ENCODE measurements at regions not wholly inside any gene's neighbourhood (a gene's known extent, or its start where the extent isn't known, plus 50 kb on each side); places are given as distances from the start of the nearest gene placed in this dataset.

DNA sequence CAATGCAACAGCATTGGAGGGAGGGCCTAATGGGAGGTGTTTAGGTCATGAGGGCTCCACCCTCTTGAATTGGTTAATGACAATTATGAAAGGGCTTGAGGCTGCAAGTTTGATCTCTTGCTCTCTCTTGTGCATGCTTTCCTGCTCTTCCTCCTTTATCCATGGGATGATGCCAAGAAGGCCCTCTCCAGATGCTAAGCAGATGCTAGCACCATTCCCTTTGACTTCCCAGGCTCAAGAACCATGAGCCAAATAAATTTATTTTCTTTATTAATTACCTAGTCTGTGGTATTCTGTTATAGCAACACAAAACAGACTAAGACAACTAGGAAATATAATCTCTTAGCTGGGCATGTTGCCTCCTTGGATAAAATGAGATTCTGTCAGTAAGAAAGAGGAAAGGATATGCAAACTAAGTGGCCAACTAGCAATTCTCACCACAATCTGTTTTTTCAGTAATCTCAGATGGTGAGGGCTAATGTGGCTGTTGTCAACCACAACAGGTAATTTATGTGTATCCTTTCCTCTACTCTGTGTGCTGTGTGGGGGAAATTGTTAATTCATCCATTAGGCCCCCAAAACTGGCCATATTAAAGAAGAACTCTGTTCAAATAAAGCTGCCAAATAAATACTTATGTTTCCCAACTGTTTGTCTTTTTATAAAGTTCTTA is 269.1 kb upstream of the CD180 start:
- DNase-seq (ENCODE audit: low spot score) = no peak

DNA sequence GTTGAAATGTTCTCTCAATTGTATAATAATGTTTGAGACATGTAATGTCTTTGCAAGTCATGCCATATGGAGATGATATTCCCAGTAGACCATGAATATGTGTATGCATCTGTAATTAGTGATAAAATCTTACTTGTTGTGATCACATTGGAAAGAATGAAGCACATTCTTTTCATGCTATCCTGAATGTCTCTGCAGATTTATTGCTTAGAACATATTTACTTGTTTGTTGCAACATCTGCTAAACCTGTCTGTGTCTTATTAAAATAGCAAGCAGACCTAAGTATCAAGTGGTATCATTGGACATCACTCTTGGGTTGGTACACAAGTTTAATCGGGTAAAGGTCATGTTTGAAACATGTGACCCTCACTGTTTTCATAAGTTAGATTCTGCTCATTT is 265.5 kb upstream of the CD180 start:
- no peak for DNase-seq (ENCODE audit: low spot score)

DNA sequence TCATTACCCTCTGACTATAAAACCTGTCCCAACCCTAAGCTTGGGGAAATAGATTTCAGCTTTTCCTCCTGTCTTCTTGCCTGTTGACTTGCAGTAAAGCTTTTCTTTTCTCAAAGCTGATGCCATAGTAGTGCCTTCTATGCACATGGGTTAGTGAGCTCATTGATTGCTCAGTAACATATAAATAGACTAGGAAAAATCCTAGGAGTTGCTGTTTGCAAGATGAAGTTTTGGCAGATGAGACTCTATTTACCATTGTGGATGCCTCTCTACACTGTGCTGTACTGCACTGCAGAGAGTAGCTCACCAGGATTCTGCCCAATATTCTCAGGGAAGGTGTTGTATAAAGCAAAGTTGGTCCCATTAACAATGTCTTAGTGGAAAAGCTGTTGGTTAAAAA is 262.7 kb upstream of the CD180 start:
- DNase-seq (ENCODE audit: low spot score) = no peak

DNA sequence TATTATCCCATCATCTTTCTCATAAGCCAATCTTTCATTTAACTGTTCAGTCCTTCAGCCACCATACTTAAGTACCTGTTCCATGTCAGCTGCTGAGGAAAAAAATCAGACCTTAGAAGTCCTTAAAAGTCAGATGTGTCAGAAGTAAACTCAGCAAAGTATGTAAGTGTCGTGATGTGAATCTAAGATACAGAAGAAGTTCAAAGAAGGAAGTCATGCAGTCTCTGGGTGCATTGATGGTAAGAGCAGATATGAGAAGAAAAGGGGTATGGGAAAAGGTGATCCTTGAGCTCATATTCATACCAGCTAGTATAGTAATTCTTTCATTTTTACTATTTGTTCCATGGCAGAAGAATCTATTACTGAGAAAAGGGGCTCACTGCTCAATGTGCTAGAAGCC is 259.4 kb upstream of the CD180 start:
- DNase-seq (ENCODE audit: low spot score) = no peak

DNA sequence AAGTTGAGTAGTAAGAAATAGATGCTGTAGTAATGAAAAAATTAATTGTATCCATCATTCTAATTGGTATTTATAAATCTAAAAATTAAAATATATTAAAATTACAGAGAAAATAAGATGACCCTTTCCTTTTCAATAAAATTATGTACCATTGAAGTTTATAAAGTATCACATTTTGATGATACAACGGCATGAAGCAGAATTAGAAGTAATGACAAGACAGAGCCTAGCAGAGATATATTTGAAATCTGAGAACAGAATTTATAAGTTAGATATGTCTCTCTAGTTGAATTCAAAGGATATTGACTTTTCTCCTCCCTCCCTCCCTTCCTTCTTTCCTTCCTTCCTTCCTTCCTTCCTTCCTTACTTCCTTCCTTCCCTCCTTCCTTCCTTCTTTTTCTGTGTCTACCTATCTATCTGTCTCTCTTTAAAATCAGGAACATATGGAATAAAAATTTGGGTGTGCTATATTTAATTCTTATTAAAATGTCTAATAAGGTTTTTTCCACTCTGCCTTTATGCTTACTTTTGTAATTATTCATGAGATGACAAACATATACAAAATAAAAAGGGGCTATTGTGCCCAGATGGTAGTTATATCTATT is 258.5 kb upstream of the CD180 start:
- no peak for DNase-seq (ENCODE audit: low spot score)

DNA sequence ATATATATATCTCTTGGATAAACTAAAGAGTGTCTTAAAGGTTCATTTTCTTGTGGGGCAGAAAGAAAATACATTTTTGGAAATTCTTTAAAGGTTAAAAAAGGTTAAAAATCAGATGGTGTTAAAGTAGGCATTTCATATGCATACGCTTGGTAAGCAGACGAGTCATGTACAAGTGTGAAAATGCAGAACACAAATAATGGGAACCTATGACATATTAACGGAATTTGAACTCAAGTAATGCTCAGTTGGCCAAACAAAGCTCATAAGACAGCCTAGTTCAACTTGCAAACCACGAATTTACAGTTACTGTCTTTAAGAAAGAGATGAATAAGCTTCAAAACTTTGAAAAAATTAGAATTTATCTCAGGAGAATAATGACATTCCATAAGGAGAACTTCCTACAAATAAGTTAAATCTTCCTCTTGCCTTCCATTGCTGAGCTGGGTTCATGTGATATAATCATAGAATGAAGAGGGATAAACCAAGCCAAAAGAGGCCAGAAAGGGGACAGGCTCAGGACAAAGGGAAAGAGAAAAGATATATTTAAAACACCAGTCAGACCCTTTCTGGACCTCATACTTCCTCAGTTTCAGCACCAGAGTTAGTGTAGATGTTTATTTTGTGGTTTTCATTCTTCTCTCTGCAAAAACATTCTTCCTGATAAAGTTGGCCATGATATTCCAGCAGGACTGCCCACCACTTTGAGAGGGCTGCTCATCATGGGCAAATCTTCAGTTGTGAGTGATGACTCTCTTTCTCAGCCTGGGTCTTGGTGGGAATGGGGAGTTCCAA is 256.7 kb upstream of the CD180 start:
- DNase-seq (ENCODE audit: low spot score) = no peak

DNA sequence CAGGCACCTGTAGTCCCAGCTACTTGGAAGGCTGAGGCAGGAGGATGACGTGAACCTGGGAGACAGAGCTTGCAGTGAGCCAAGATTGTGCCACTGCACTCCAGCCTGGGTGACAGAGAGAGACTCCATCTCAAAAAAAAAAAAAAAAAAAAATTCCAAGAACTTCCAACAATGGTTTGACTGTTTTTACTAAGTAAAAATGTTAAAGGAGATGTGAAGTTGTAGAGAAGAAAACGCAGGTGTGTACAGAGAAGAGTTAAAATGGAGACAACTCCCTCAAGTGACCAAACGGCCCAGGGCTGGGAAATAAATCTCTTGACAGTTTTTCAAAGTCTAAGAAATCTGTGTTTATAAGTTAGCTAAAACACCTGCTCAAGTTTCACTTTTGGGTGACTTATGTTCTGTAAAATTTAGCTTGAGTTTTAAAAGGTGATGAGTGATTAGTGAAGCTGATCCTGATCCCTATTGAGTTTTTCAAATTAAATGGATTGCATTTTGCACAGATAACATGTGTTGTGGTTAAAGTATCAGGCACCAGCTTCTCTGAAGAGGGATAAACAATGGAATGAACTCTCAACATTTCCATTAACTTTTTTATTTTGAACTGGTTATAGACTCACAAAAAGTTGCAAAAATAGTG is 255.2 kb upstream of the CD180 start:
- DNase-seq (ENCODE audit: low spot score) = no peak

DNA sequence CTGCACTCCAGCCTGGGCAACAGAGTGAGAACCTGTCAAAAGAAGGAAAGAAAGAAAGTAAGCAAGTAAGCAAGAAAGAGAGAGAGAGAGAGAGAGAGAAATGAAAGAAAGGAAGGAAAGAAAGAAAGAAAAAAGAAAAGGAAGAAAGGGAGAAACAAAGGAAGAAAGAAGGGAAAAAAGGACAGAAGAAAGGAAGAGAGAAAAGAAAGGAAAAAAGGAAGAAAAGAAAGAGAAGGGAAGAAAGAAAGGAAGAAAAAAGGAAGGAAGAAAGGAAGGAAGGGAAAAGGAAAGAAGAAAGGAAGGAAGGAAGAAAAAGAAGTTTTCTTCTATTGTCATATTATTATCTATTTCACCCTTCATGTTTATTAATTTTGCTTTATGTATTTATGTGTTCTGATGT is 251.1 kb upstream of the CD180 start:
- DNase-seq (ENCODE audit: low spot score) = no peak

DNA sequence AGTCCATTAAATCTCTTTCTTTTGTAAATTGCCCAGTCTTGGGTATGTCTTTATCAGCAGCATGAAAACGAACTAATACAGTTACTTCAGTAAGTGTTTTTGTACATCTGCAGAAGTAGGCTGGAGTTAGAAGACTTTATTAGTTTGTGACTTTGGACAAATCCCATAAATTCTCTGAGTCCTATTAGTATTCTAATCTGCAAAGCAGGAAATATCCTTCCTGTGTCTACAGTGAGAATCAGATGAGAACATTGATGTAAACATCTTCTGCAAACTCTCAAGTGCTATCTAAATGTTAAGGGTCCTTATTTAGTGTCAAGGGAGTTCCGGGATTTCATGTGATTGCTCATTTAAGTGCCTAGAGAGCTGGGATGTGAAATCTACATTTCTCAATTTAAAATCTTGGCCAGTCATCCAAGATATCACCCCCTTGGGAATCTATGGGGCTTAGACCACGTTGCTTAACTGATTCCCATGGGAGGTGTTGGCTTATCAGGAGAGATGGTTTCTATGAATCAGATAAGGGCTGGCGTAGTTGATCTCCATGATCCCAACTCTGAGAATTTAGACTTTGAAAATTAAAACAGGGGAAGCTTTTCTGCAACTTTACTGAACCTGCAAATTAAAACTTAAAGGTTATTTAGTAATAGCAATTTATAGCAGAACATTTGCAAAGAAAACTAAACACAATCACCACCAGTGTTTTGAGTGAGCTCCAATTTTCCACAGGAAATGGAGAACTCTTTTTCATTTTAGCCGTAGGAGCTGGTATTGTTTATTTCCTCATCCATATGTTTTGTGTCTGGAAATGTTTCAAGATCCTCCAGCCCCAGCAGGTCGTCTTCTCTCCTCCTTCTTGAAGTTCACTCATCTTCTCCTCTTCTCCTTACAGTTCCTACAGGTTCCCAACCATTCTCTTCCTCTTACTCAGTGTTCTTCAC is 241.6 kb upstream of the CD180 start:
- no peak for DNase-seq (ENCODE audit: low spot score)

DNA sequence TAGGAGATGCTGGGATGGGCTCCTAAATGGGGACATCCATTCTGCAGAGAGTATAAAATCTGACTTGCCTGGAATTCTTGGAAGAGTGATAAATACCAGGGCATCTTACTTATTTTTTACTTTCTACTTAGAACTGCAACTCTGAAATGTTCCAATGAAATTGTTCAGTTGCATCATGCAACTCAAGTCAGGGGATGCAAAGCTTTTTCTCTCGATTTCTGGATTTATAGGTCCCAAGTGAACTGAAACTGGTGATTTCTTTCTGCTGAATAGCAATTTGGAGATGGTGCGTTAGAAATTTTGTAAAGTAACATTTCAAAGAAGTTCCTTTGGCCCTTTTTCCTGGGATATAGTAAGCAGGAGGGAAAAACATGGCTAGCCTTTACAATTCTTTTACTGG is 238.4 kb upstream of the CD180 start:
- DNase-seq (ENCODE audit: low spot score) = no peak

DNA sequence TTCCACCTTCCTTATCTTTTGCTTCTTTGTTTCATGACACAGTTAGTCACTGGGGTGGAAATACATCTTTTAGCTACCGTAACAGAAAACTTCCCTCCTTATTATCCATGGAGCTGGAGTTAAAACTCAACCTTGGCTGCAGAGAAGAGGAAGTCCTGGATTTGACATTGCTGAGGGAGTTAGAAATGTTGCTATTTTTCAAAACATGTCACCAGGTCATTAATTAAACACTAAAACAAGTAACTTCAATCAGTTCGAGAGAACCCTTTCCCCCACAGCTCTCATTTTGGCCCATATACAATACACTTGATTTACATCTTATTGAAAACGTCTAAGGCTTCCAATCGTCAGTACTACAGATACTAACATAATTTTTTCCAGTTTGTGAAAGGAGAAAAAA is 237.9 kb upstream of the CD180 start:
- DNase-seq (ENCODE audit: low spot score) = no peak

DNA sequence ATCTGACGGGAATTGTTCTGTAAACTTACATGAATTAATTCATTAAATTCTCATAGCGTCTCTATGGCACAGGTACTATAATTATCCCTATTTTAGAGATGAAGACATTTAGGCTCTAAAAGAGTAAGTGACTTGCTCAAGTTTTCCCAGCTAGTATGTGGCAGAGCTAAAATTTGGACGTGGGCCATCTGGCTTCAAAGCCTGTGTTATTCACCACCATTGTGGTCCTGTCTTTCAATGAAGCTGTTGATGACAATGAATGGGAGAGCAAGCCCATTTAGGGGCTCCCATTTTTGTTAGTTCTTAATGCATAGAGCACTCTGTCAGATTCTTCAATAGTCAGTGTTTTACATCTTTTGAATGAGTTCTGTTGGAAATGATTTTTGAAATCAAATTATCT is 236.0 kb upstream of the CD180 start:
- DNase-seq (ENCODE audit: low spot score) = no peak

DNA sequence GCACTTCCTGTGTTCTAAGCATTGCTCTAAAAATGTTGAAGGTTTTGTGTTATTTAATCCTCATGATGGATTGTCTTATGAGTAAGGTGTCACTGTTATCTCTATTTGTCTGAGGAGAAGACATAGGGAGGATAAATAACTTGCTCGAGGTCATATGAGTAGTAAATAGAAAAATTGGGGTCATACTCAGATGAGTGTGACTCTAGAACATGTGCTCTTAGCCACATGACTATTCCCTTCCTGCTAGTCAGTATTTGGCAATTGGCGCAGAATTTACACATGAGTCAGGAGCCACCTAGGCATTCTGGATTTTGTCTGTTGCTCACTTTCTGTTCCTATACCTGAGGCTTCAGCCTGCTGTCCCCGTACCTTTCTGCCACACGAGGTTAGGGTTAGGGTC is 234.6 kb upstream of the CD180 start:
- no peak for DNase-seq (ENCODE audit: low spot score)

DNA sequence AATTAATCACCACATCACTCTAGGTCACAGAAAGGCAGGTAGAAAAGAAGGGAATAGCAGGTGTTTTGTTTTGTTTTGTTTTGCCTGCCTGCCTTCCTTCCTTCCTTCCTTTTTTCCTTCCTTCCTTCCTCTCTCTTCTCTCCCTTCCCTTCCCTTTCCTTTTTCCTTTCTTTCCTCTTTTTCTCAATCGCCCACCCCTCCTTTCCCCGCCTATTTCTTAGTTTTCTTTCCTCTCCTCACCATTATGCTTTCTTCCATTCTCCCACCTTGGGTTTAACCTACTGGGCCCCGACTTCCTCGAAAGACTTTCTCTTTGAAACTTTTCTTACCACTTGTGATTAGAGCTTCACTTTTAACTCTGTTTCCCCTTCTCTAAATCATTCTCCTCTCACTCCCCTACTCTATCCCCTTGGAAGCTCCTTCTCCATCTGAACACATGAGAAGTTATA is 231.3 kb upstream of the CD180 start:
- DNase-seq (ENCODE audit: low spot score) = no peak

DNA sequence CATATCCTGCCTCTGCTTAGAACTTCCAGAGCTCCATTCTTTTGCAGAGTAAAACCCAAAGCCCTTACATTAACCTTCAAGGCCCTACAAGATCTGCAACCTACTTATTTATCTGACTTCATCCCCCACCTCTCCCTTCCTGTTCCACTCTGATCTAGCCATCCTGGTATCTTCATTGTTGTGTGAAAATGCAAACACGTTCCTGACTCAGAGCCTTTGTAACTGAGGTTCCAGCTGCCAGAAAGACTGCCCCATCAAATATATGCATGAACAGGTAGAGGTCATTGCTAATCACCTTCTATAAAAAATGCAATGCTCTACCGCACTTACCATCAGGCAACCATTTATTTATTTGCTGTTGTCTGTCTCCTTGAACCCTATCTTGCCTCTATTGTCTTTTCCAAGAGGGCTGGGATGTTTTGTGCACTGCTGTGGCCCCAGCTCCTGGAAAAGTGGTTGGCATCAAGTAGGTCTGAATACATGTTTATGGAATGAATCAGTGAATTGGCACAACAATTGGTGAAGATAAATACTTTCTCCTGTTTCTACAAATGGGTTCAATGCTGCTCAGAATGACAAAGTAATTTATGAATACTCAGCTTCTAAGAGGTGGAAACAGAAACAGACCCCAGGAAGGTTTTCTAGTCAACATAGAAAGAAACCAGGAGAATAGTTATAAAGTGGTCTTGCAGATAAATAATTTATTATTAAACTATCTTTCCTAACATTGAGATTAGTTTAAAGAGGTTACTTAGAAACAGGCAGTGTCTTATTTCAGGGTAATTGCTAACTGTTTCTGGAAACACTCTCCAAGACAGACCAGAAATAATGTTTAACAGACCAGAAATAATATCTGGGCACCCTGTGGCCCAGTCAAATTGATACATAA is 230.6 kb upstream of the CD180 start:
- DNase-seq (ENCODE audit: low spot score) = no peak

DNA sequence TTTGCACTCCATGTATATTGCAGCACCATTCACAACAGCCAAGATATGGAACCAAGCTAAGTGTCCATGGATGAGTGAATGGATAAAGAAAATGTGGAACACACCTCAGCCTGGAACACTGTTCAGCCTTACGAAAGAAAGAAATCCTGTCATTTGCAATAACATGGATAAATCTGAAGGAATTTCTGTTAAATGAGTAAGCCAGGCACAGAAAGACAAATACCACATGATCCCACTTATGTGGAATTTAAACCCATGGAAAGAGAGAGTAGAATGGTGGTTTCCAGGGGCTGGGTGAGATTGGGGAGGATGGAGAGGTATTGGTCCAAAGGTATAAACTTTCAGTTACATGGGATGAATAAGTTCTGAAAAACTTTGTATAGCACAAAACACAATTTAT is 228.9 kb upstream of the CD180 start:
- no peak for DNase-seq (ENCODE audit: low spot score)

DNA sequence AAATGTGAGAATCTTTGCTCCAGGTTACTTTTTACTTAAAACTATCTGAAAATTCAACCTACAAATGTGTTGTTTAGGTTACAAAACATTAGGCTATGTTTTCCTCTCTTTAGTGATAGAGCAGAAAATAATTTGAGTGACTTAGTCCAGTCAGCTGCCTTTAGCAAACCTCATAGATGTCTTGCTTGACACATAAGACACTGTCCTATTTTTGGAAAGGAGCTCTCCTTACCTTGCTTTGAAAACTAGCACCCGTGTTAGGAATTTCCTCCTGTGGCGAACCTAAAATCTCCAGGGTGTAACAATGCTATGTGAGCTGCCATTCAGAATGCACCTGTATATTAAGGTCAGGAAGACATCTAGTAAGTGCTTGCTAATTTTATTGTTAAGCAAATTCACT is 221.2 kb upstream of the CD180 start:
- no peak for DNase-seq (ENCODE audit: low spot score)

DNA sequence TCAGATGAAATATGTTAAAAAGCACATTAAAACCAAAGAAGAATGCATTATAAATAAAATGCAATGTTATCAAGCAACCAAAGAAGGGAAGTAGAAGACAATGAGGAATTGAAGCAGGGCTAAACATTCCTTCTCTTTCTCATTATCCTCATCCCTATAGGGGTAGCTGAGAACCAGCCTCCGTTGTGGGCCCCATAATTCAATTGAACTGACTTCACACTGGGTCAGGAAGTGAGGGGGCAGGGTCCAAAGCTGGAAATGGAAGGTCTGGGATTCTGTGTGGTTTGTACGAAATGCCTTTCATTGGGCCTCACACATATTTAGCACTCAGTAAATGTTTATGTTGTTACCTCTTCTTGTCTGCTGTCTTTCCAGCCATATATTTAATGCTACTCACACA is 220.4 kb upstream of the CD180 start:
- DNase-seq (ENCODE audit: low spot score) = no peak

DNA sequence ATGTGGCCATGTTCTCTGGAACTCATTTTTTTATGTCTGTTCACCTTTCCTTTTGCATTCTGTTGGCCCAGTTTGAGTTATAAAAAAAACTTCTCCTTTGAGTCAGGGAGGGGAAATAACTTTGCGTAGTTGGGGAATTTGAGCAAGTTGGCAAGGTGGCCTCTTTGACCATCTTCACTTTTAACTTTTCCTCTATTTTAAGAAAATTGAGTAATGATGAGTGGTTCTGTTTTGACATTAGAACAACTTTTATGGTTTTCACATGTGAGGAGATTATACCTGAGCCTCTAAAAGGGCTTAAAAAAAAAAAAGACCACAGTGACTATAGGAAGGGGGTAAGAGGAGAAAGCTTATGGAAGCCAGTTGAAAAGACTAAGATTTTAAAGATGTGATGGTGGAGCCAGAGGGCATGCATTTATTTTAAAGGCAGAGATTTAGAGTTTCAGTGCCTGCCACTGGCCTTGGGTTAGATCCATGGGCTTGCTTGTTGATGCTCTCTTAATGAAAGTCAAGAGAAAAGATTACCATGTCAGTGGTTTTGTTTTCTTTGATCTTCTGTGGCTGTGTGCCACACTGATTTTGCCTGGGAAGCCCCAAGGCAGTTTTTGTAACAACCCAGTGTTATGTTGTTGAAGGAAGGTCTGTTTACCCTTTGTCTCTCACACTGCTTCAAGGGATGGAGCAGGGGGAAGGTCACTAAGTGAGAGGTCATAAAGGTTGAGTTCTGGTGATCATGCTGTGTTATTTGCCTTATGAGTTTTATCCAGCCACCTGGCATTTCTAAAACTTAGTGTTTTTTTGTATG is 219.7 kb upstream of the CD180 start:
- DNase-seq (ENCODE audit: low spot score) = no peak

DNA sequence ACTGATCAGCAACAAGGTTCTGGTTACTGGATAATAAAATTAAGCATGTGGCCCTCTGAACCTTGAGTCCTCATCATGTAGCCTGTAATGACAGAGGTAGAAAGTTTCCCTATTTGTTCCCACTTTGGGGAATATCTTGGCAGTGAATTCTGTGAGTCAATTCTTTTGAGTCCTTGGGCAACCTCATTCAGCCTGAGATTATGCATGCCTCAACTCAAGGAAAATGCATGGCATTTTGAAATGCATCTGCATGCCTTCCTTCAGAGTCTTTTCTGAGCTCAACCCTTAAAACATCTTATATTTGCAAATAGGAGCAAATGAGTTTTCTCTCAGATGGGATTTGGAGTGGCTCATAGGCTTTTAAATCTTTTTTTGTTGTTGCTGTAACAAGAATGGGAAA is 218.1 kb upstream of the CD180 start:
- DNase-seq (ENCODE audit: low spot score) = no peak
